Activated CD4-positive, alpha-beta T cell treated with anti-CD3 and anti-CD28 coated beads, Interleukin-2, amount 50 U/mL, for 1 hour (primary cell): ENCODE measurements at regions not wholly inside any gene's neighbourhood (a gene's known extent, or its start where the extent isn't known, plus 50 kb on each side); places are given as distances from the start of the nearest gene placed in this dataset.

ENCODE experiments used
- DNase-seq: peaks from one replicate; pipeline ENCODE4 v3.0.0-alpha.2; 2020

DNA sequence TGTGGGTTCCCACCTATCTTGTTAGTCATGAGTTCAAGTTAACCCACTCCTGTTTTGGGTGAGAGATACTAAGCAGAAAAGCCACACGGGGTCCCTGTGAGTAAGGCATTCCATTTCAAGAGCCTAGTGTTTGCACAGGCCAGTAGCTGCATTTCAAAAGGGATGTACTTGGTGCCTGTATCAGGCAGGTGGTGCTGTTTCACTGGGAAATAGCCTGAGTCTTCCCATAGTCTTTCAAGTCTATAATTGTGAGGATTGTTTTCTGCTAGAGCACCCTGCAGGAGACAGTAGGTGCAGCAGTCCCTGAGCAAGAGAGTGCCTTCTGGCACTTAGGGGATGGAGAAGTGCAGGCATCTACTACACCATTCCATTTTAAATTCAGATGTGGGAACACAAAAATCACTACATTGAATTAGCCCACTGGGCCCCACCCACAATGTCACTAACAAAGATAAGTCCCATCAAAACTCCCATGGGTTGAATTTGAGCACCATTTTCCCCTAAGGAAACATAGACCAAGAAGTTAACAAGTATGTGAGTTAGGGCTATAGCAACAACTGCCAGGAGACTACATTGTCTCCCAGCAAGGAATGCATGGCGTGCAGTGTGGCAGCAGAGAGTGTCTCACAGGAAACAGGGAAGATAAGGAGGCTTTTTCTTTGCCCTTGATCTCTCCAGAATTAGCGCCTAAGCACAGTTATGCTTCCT lies 263.2 kb downstream of the COX7C start:
- peak; percentile 12 for DNase-seq

DNA sequence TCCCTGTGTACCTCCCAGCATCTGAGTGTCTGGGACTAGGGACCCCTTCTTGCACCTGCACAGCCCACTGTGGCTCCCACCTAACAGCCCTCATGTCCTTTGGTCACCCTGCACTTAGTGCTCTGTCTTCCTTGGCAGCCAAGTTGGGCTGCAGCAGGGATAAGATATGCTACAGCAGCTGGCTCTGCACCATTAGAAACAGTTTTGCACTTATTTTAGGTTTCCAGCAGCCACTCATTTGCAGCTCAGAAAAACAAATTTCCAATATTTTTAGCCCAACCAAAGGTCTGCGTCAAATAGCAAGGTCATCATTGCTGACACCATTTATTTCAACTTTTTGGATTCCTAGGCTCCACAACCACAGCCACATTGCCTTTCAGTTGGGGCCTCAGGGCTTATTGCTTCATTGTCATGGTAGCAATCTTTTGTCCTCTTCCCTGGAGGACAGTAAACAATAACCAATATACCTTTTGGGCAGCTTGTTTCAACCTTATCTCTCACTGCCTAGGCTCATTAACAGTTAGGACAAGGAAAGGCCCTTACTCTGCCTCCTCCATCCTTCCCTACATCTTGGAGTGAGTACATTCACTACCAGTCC lies 263.9 kb downstream of the COX7C start:
- DNase-seq: no peak

GRCh38 chr5:86884608-86885007 lies 266.9 kb downstream of the COX7C start:
- no peak for DNase-seq

DNA sequence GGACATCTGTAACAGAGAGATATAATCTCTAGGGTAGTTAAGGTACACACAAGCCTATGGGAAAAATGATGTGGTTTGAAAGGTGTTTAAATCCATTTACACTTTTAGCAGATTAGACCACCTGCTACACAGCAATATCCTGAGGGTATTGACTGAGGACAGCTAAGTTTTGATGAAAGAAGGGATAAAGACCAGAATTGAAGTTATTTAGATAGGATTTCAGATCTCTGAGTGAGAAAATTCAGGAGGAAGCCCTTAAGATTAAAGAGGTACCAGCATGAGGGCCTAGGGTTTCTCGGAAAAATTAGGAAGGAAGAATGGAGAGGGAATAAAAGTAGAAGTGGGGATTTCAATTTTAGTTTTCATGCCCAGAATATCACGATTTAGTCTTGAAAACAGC lies 267.3 kb downstream of the COX7C start:
- DNase-seq: no peak

DNA sequence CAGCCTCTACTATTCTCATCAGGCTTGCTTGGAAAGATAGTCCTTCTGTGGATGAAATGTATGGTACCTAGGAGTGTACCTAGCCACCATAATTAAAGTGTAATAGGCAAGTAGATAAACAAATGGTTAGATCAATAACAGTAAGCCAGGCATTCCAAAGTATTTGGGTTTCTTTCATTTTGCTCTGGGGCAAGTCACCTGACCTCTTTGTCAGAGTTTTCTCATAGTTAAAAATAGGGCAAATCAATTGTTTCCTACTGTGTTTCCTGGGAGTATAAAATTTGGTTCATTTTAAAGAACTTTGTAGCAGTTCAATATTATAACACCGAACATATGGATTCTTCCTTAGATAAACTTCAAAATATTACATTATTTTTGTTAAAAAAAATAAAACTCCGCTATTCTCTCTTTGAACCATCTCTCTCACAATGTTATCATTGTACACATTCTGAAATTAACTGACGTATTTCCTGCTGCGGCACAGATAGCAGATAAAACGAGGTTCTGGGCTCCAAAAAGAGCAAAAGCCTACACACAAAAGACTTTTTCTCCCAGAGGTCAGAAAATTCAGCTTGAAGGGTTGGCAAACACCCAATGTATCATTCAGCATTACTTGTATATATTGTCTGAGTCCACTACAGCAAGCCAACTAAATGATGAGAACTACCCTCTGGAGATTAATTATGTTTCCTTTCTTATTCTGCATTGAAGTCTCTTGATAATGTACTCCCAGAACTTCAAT lies 267.9 kb downstream of the COX7C start:
- DNase-seq: no peak

- no peak for DNase-seq
These were observed 272.6 kb downstream of the COX7C start for GRCh38 chr5:86890375-86890774.

DNA sequence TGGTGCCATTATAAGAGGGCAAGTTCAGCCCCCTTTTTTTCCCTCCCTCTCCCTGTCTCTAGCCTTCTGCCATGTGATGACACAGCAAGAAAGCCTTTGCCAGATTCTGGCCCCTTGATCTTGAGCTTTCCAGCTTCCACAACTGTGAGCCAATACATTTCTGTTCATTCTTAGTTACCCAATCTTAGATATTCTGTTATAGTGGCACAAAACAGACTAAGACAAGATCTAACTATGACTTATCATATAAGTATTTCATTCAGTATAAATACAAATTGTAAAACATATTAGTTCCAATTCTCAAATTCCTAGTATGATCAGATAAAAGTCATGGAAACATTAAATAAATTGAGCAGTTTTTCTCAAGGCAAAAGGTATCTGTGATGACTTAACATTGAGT lies 276.3 kb downstream of the COX7C start:
- no peak for DNase-seq

DNA sequence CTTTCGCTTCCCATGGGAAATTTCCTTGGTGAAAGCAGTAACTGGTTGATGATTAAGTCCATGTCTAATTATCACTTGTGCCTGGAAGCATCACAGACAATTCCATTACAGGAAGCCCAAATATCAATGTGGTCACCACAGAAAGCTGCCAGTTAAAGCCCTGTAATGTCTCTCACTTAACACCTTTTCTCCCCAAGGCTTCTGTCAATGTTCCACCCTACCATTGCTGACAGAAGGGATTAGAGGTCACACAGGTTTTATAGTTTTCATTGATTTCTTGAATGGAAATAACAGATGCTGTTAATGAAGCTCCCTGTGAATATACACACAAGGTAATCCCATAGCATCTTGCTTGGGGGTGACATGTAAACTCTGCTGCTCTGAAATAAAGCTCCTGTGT lies 279.2 kb downstream of the COX7C start:
- no peak for DNase-seq

DNA sequence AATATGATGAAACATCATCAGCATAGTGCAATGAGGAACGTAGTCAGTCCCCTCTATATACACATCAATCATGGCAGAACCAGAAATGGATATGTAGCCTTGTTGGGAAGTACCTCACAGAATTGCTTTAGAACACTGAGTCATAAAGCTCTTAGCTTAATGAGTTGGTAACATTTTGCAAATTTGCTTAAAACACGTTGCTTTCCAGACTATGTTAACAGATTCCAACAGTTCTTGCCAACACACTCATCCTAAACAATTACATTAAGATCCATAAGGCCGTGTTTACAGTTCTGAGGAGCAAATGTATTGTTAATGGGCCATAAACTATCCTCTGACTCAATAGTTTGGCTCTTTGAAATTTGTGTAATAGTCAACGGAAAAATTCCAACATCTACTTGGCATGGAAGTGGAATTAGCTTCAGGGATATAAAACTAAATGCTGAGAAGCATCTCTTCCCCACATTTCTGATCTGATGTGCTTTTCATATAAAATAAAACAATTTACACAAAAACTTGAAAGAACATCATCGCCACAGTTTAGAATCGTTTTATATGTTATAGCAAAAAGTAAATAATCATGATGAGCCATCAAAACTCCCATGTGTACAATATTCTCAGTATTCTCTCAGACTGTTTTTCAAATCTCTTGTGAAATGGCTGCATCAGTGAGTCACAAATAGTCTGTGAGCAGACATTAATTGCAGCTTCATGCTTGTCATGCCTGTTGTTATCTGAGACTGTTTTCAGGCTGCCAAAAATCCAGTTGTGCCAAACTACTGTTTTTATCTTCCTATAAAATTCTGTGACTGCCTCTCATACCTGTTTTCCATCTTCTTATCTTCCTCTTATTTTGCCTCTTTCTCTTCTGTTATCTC lies 291.9 kb downstream of the COX7C start:
- DNase-seq: no peak

DNA sequence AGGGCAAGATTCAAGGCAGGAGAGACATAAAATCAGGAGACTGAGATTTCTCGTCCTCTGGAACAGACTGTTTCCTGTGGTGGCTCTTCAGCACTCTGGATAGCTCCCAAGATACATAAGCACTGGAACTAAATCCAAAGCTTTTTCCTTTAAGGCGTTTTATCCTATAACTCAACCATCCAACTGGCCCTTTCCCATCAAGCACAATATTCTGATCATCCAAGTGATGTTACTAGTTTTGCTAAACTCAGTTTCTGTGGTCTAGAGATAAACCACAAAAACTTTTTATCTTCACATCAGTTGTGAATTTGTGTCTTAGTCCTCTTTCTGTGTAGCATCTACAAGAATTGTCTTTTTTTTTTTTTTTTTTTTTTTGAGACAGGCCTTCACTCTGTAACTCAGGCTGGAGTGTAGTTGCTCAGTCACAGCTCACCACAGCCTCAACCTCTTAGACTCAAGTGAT lies 299.4 kb downstream of the COX7C start:
- no peak for DNase-seq

GRCh38 chr5:86918246-86918645 lies 300.5 kb downstream of the COX7C start:
- no peak for DNase-seq

GRCh38 chr5:86926033-86926432 lies 308.3 kb downstream of the COX7C start:
- no peak for DNase-seq

GRCh38 chr5:86929123-86929766 lies 311.5 kb downstream of the COX7C start:
- DNase-seq: no peak

DNA sequence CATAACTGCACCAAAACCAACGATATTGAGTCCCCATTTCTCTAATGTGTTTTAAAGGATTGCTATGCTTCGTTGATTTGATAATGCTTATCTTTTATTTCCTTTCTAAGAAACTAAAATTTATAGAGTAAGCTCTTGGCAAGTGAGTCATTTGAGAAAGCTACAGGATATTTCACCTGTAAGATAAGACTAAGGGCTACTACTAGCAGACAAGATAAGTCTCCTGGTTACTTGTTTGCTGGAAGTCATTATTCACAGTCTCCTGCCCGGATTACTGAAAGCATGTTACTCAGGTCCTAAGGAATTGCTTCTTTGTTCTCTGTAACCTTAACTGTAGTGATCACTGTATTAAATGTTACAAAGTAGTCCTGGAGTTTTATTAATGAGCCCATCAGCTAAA lies 315.9 kb upstream of the RASA1 start:
- DNase-seq: no peak

- no peak for DNase-seq
These were observed 302.8 kb upstream of the RASA1 start for GRCh38 chr5:86964889-86965288.

DNA sequence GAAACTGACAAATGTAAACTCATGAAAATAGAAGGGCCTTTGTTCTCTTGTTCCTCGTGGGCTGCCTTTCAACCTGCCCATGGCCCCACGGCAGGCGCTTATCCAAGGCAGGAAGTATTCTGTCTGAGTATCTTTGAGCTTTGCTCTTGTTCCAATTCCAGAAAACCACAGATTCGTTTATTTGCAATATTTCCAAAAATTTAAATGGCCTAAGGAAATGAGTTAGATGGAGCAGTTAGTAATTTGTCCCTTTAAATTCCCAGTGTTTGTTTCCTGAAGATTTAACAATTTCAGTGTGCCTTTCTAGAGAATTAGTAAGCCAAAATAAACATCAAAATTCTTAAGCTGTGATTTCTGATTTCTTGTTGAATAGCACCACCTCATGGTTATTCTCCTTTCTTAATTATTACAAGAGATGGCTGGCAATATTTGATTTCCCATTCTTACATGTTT lies 299.4 kb upstream of the RASA1 start:
- no peak for DNase-seq

- no peak for DNase-seq
These were observed 297.3 kb upstream of the RASA1 start for GRCh38 chr5:86970361-86970760.

GRCh38 chr5:86971034-86971571 lies 296.6 kb upstream of the RASA1 start:
- no peak for DNase-seq

GRCh38 chr5:86974955-86975354 lies 292.7 kb upstream of the RASA1 start:
- no peak for DNase-seq

DNA sequence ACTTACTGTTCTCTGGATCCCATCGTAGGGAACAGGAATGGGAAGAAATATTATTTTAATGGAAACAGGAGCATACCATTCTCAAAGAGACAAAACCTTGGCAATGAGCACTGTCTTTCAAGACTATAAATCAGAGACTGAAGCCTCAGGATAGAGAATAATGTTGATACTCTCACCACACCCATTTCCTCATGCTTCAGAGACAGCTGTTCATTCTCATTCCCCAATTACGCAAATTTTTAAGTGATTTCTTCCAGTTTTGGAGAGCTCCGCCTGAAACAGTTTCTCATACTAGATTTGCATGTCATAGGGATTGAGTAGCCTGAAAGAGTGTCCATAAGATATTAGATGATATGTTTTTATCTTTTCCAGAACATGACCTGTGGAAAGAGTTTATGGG lies 290.5 kb upstream of the RASA1 start:
- no peak for DNase-seq

DNA sequence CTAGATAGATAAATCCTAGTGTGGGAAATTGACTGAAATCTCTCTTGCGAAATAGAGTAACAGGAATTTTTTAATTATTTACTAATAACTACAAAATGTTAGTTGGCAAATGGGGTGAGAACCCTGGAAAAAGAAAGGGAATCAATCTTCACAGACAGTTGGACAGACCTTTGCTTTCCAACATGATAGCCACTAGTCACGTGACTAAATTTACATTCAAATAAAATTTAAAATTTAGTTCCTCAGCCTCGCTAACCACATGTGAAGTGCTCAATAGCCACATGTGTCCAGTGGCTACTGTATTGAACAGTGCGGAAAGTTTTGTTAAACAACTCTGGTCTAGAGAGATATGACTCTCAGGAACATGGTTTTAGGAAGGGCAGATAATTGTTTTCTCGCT lies 289.9 kb upstream of the RASA1 start:
- DNase-seq: no peak

DNA sequence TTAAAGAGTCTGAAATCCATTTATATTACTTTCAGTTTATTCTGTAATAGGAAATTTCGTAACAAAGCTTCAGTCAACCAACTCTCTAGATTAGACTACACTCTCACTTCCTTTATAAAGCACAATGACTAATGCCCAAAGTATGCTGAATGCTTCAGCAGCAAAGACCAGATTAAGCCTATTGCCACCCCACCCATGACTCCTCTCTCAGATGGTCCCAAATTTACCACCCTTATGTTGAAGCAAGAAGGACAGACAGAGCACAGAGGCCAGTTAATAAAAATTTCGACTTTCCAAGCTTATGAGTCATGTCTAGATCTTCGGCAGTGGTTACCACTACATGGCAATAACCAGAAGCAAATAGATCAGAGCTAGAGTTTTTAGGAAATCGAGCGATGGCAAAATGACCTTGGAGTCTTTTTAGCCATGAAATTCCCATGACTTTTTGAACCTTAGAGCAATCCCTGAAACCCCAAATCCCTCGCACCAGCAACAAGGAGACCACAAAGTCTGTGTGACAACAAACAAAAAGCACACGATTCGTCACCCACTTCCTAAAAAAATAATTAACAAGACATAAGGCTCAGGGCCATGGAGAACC lies 287.8 kb upstream of the RASA1 start:
- no peak for DNase-seq
